H1 (cell line): ENCODE measurements at regions not wholly inside any gene's neighbourhood (a gene's known extent, or its start where the extent isn't known, plus 50 kb on each side); places are given as distances from the start of the nearest gene placed in this dataset.

Experiments
- ATF3 ChIP-seq: IDR thresholded peaks from 2 replicates; pipeline ENCODE4 v1.6.1; 2011; ENCODE audit warnings: low read depth, mild to moderate bottlenecking, low read length; ENCODE audit not compliant: insufficient read depth
- CTCF ChIP-seq, 3 experiments: IDR thresholded peaks; 1 replicate in 2 of 3; 2 replicates in 1 of 3; pipeline versions ENCODE4 v1.5.1 to v1.6.1; 2011; ENCODE audit warnings: low read length in 3 of 3, mild to moderate bottlenecking in 3 of 3, inconsistent platforms in 2 of 3, low read depth in 1 of 3, moderate library complexity in 1 of 3; ENCODE audit not compliant: insufficient read depth in 1 of 3; ENCODE audit errors: control extremely low read depth in 1 of 3
- JUND ChIP-seq: IDR thresholded peaks from 2 replicates; pipeline ENCODE4 v1.6.1; 2011; ENCODE audit warnings: mild to moderate bottlenecking, improper control_type of control experiment, low read length
- RNF2 ChIP-seq: fragments of 200-900, 300-1000 bp; sonication (generic); IDR thresholded peaks from 2 replicates; pipeline ENCODE4 v1.7.1; 2016; ENCODE audit warnings: borderline replicate concordance, low read depth, mild to moderate bottlenecking, antibody characterized with exemption, low read length; ENCODE audit not compliant: poor library complexity, severe bottlenecking; ENCODE audit errors: missing control alignments
- SP2 ChIP-seq: IDR thresholded peaks from 2 replicates; pipeline ENCODE4 v1.6.1; 2012; ENCODE audit warnings: mild to moderate bottlenecking, low read length, inconsistent platforms
- TAF1 ChIP-seq: IDR thresholded peaks from 2 replicates; pipeline ENCODE4 v1.6.1; 2011; ENCODE audit warnings: mild to moderate bottlenecking, low read depth, low read length

- TF ChIP-seq JUND (no peak), RNF2 (no peak), TAF1 (no peak), SP2 (no peak), ATF3 (no peak), CTCF (IDR thresholded peaks at IDR 0.05; ENCODE audit: control extremely low read depth in 1 of 3, insufficient read depth in 1 of 3, low read depth in 1 of 3, low read length in 3 of 3) (no peak)
Observed at GRCh38 chr6:16884526-16884925, 123.3 kb upstream of the ATXN1 start.
